ENCODE measurements at regions not wholly inside any gene's neighbourhood (a gene's known extent, or its start where the extent isn't known, plus 50 kb on each side); places are given as distances from the start of the nearest gene placed in this dataset.
"Not testable (repeated sequence)": the region's sequence is repeated elsewhere in the genome, so short reads cannot be mapped to it uniquely, and the experiment has no call there.

GRCh38 chr21:8411139-8411671 is 2110.2 kb upstream of the TPTE start:
- TF ChIP-seq, protein P1, sequence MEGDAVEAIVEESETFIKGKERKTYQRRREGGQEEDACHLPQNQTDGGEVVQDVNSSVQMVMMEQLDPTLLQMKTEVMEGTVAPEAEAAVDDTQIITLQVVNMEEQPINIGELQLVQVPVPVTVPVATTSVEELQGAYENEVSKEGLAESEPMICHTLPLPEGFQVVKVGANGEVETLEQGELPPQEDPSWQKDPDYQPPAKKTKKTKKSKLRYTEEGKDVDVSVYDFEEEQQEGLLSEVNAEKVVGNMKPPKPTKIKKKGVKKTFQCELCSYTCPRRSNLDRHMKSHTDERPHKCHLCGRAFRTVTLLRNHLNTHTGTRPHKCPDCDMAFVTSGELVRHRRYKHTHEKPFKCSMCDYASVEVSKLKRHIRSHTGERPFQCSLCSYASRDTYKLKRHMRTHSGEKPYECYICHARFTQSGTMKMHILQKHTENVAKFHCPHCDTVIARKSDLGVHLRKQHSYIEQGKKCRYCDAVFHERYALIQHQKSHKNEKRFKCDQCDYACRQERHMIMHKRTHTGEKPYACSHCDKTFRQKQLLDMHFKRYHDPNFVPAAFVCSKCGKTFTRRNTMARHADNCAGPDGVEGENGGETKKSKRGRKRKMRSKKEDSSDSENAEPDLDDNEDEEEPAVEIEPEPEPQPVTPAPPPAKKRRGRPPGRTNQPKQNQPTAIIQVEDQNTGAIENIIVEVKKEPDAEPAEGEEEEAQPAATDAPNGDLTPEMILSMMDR (IDR thresholded peaks at IDR 0.05), result not testable (repeated sequence)
- TF ChIP-seq POLR2AphosphoS5, POLR2A (IDR thresholded peaks at IDR 0.05): not testable (repeated sequence)
